T-helper 2 cell treated with Interferon-gamma antibody and Interleukin-4, amounts not matched to agents 5 μg/mL and 100 μg/mL, for 36 hours (primary cell): ENCODE measurements at regions not wholly inside any gene's neighbourhood (a gene's known extent, or its start where the extent isn't known, plus 50 kb on each side); places are given as distances from the start of the nearest gene placed in this dataset.
"Not testable (repeated sequence)": the region's sequence is repeated elsewhere in the genome, so short reads cannot be mapped to it uniquely, and the experiment has no call there.

Source experiments
- DNase-seq: peaks from one replicate; pipeline ENCODE4 v3.0.0; 2021; ENCODE audit warnings: low spot score
- H3K27ac Mint-ChIP-seq: one replicate; pipeline ENCODE4 v1.8.0; 2021; ENCODE audit warnings: mild to moderate bottlenecking, mixed read lengths
- H3K27me3 Mint-ChIP-seq: one replicate; pipeline ENCODE4 v1.8.0; 2021; ENCODE audit warnings: low read depth, mixed read lengths
- H3K36me3 Mint-ChIP-seq: one replicate; pipeline ENCODE4 v1.8.0; 2021; ENCODE audit warnings: low read depth, mixed read lengths
- H3K4me1 Mint-ChIP-seq: one replicate; pipeline ENCODE4 v1.8.0; 2021; ENCODE audit warnings: low read depth, mixed read lengths
- H3K4me3 Mint-ChIP-seq: one replicate; pipeline ENCODE4 v1.8.0; 2022; ENCODE audit warnings: mild to moderate bottlenecking, moderate library complexity, mixed read lengths
- H3K9me3 Mint-ChIP-seq: one replicate; pipeline ENCODE4 v1.8.0; 2021; ENCODE audit warnings: mixed read lengths

GRCh38 chr2:185245216-185245615, 493.4 kb upstream of the FSIP2 start:
- H3K4me3 Mint-ChIP-seq = no peak overlapping the region
- DNase-seq = no peak
- no peaks in the 10 kb centered on the region for H3K4me1 Mint-ChIP-seq
- H3K27ac Mint-ChIP-seq = no peak overlapping the region
- peaks cover 4% of the 10 kb centered on the region for H3K9me3 Mint-ChIP-seq
- H3K36me3 Mint-ChIP-seq = no peaks in the 10 kb centered on the region
- no peaks in the 10 kb centered on the region for H3K27me3 Mint-ChIP-seq

- Mint-ChIP-seq H3K4me3 (no peak overlapping the region), H3K9me3 (peaks cover 4% of the 10 kb centered on the region), H3K4me1 (no peaks in the 10 kb centered on the region), H3K27me3 (no peaks in the 10 kb centered on the region), H3K27ac (no peak overlapping the region), H3K36me3 (no peaks in the 10 kb centered on the region)
- DNase-seq = no peak
Measured at GRCh38 chr2:185245806-185246205, 492.8 kb upstream of the FSIP2 start.

- Mint-ChIP-seq H3K4me1 (no peaks in the 10 kb centered on the region), H3K27me3 (no peaks in the 10 kb centered on the region), H3K9me3 (peaks cover 4% of the 10 kb centered on the region), H3K36me3 (no peaks in the 10 kb centered on the region), H3K4me3 (no peak overlapping the region), H3K27ac (no peak overlapping the region)
- no peak for DNase-seq
Measured at GRCh38 chr2:185246717-185247116, 491.9 kb upstream of the FSIP2 start.

- H3K4me3 Mint-ChIP-seq = no peak overlapping the region
- DNase-seq = no peak
Measured at GRCh38 chr2:185255566-185255965, 483.0 kb upstream of the FSIP2 start.

GRCh38 chr2:185265747-185266146, 472.9 kb upstream of the FSIP2 start:
- no peak overlapping the region for H3K27ac Mint-ChIP-seq
- H3K4me3 Mint-ChIP-seq = no peak overlapping the region
- H3K4me1 Mint-ChIP-seq = no peaks in the 10 kb centered on the region
- no peaks in the 10 kb centered on the region for H3K27me3 Mint-ChIP-seq
- no peaks in the 10 kb centered on the region for H3K9me3 Mint-ChIP-seq
- DNase-seq = no peak
- H3K36me3 Mint-ChIP-seq = no peaks in the 10 kb centered on the region

More at GRCh38 chr2:185255566-185255965, 483.0 kb upstream of the FSIP2 start:
- Mint-ChIP-seq H3K4me1 (no peaks in the 10 kb centered on the region), H3K9me3 (no peaks in the 10 kb centered on the region), H3K27me3 (no peaks in the 10 kb centered on the region), H3K27ac (no peak overlapping the region), H3K36me3 (no peaks in the 10 kb centered on the region)

GRCh38 chr2:185268651-185269050, 470.0 kb upstream of the FSIP2 start:
- no peak for DNase-seq
- H3K36me3 Mint-ChIP-seq = no peaks in the 10 kb centered on the region
- H3K4me1 Mint-ChIP-seq = no peaks in the 10 kb centered on the region
- H3K4me3 Mint-ChIP-seq = no peak overlapping the region
- H3K9me3 Mint-ChIP-seq = no peaks in the 10 kb centered on the region
- H3K27me3 Mint-ChIP-seq = no peaks in the 10 kb centered on the region
- no peak overlapping the region for H3K27ac Mint-ChIP-seq

GRCh38 chr2:185274718-185275484, 463.7 kb upstream of the FSIP2 start:
- Mint-ChIP-seq H3K27ac (no peak overlapping the region), H3K9me3 (no peaks in the 10 kb centered on the region), H3K36me3 (no peaks in the 10 kb centered on the region), H3K27me3 (no peaks in the 10 kb centered on the region), H3K4me1 (no peaks in the 10 kb centered on the region), H3K4me3 (no peak overlapping the region)
- DNase-seq = no peak

GRCh38 chr2:185275979-185276378, 462.6 kb upstream of the FSIP2 start:
- H3K27me3 Mint-ChIP-seq, H3K36me3 Mint-ChIP-seq, DNase-seq, H3K4me1 Mint-ChIP-seq, H3K4me3 Mint-ChIP-seq, H3K9me3 Mint-ChIP-seq, H3K27ac Mint-ChIP-seq: not testable (repeated sequence)

- H3K4me1 Mint-ChIP-seq = no peaks in the 10 kb centered on the region
- no peak overlapping the region for H3K27ac Mint-ChIP-seq
- H3K27me3 Mint-ChIP-seq = no peaks in the 10 kb centered on the region
- H3K9me3 Mint-ChIP-seq = no peaks in the 10 kb centered on the region
- H3K36me3 Mint-ChIP-seq = no peaks in the 10 kb centered on the region
- H3K4me3 Mint-ChIP-seq = no peak overlapping the region
- DNase-seq = no peak
Measured at GRCh38 chr2:185278761-185279160, 459.8 kb upstream of the FSIP2 start.

- H3K4me3 Mint-ChIP-seq = no peak overlapping the region
- no peaks in the 10 kb centered on the region for H3K27me3 Mint-ChIP-seq
- H3K9me3 Mint-ChIP-seq = no peaks in the 10 kb centered on the region
- no peaks in the 10 kb centered on the region for H3K36me3 Mint-ChIP-seq
- H3K4me1 Mint-ChIP-seq = no peaks in the 10 kb centered on the region
- H3K27ac Mint-ChIP-seq = no peak overlapping the region
- DNase-seq = no peak
Measured at GRCh38 chr2:185279999-185280398, 458.6 kb upstream of the FSIP2 start.

- H3K9me3 Mint-ChIP-seq = no peaks in the 10 kb centered on the region
- H3K36me3 Mint-ChIP-seq = no peaks in the 10 kb centered on the region
- H3K27ac Mint-ChIP-seq = no peak overlapping the region
- H3K4me3 Mint-ChIP-seq = no peak overlapping the region
- H3K27me3 Mint-ChIP-seq = no peaks in the 10 kb centered on the region
- no peaks in the 10 kb centered on the region for H3K4me1 Mint-ChIP-seq
- DNase-seq = no peak
Measured at GRCh38 chr2:185284696-185285095, 453.9 kb upstream of the FSIP2 start.

GRCh38 chr2:185290012-185290411, 448.6 kb upstream of the FSIP2 start:
- H3K4me3 Mint-ChIP-seq, DNase-seq, H3K9me3 Mint-ChIP-seq, H3K27ac Mint-ChIP-seq, H3K4me1 Mint-ChIP-seq, H3K27me3 Mint-ChIP-seq, H3K36me3 Mint-ChIP-seq: not testable (repeated sequence)

GRCh38 chr2:185291035-185291647, 447.5 kb upstream of the FSIP2 start:
- no peaks in the 10 kb centered on the region for H3K9me3 Mint-ChIP-seq
- no peak overlapping the region for H3K27ac Mint-ChIP-seq
- H3K36me3 Mint-ChIP-seq = no peaks in the 10 kb centered on the region
- no peak for DNase-seq
- H3K4me1 Mint-ChIP-seq = no peaks in the 10 kb centered on the region
- no peaks in the 10 kb centered on the region for H3K27me3 Mint-ChIP-seq
- no peak overlapping the region for H3K4me3 Mint-ChIP-seq

GRCh38 chr2:185299867-185300266, 438.7 kb upstream of the FSIP2 start:
- Mint-ChIP-seq H3K36me3 (no peaks in the 10 kb centered on the region), H3K9me3 (no peaks in the 10 kb centered on the region), H3K4me3 (no peak overlapping the region), H3K4me1 (no peaks in the 10 kb centered on the region), H3K27ac (no peak overlapping the region), H3K27me3 (no peaks in the 10 kb centered on the region)
- no peak for DNase-seq

GRCh38 chr2:185306119-185306518, 432.5 kb upstream of the FSIP2 start:
- Mint-ChIP-seq H3K4me1 (no peaks in the 10 kb centered on the region), H3K36me3 (no peaks in the 10 kb centered on the region), H3K27me3 (no peaks in the 10 kb centered on the region)

More at GRCh38 chr2:185306119-185306518, 432.5 kb upstream of the FSIP2 start:
- no peaks in the 10 kb centered on the region for H3K9me3 Mint-ChIP-seq
- no peak for DNase-seq
- H3K27ac Mint-ChIP-seq = no peak overlapping the region
- H3K4me3 Mint-ChIP-seq = no peak overlapping the region
